ENCODE measurements at regions not wholly inside any gene's neighbourhood (a gene's known extent, or its start where the extent isn't known, plus 50 kb on each side); places are given as distances from the start of the nearest gene placed in this dataset.
"Not testable (repeated sequence)": the region's sequence is repeated elsewhere in the genome, so short reads cannot be mapped to it uniquely, and the experiment has no call there.

GRCh38 chr1:98575955-98576354 is 85.6 kb upstream of the SNX7 start:
- Histone ChIP-seq H3K4me3 (ENCODE audit: low read length) (no peak overlapping the region), H3K4me1 (ENCODE audit: control insufficient read depth in 2 of 2, insufficient read depth in 2 of 2, low read length in 2 of 2) (no peaks in the 10 kb centered on the region), H3K36me3 (ENCODE audit: control insufficient read depth in 2 of 3, insufficient read depth in 3 of 3, low read length in 3 of 3) (no peaks in the 10 kb centered on the region), H3K27me3 (ENCODE audit: control insufficient read depth in 2 of 2, insufficient read depth in 2 of 2, low read length in 2 of 2) (no peaks in the 10 kb centered on the region), H3K9me3 (ENCODE audit: control insufficient read depth in 2 of 3, low read length in 3 of 3) (no peaks in the 10 kb centered on the region), H3K27ac (ENCODE audit: low read depth, low read length) (no peak overlapping the region)
- H3K9me3 Mint-ChIP-seq = peaks cover 0 to 6% (median 0%) of the 10 kb centered on the region in 11 donors
- ATAC-seq (no peak), DNase-seq (no peak)
- intact Hi-C loops (cut with micrococcal nuclease) = no loop called here
- CTCF ChIA-PET = no interaction called here
- POLR2A ChIA-PET = no interaction called here
- no peaks in the 10 kb centered on the region for H3K27me3 Mint-ChIP-seq
- H3K27ac Mint-ChIP-seq = no peak overlapping the region
- H3K4me3 Mint-ChIP-seq = no peak overlapping the region
- no peaks in the 10 kb centered on the region for H3K4me1 Mint-ChIP-seq
- no peaks in the 10 kb centered on the region for H3K36me3 Mint-ChIP-seq

GRCh38 chr1:98565951-98566350 is 95.6 kb upstream of the SNX7 start:
- H3K27me3 Mint-ChIP-seq = no peaks in the 10 kb centered on the region
- H3K9me3 Mint-ChIP-seq = peaks cover 6 to 23% (median 10%) of the 10 kb centered on the region in 11 donors
- peaks cover 0 to 4% (median 0%) of the 10 kb centered on the region in 5 donors for H3K36me3 Mint-ChIP-seq
- no peak overlapping the region for H3K27ac ChIP-seq (ENCODE audit: low read depth, low read length)
- no peaks in the 10 kb centered on the region for H3K4me1 Mint-ChIP-seq
- POLR2A ChIA-PET = no interaction called here
- no peak overlapping the region for H3K4me3 Mint-ChIP-seq
- no peaks in the 10 kb centered on the region for H3K27me3 ChIP-seq (ENCODE audit: control insufficient read depth in 2 of 2, insufficient read depth in 2 of 2, low read length in 2 of 2)
- H3K4me1 ChIP-seq (ENCODE audit: control insufficient read depth in 2 of 2, insufficient read depth in 2 of 2, low read length in 2 of 2) = no peaks in the 10 kb centered on the region
- H3K27ac Mint-ChIP-seq = no peak overlapping the region
- no peaks in the 10 kb centered on the region for H3K9me3 ChIP-seq (ENCODE audit: control insufficient read depth in 2 of 3, low read length in 3 of 3)
- ATAC-seq (no peak), DNase-seq (no peak)
- CTCF ChIA-PET = interaction anchor here (0.5 kb wide), 1 partner anchor 156 kb away, joined by 3 read pairs; no protein-coding TSS in a partner anchor
- no peak overlapping the region for H3K4me3 ChIP-seq (ENCODE audit: low read length)
- intact Hi-C loops (cut with micrococcal nuclease) = no loop called here
- H3K36me3 ChIP-seq (ENCODE audit: control insufficient read depth in 2 of 3, insufficient read depth in 3 of 3, low read length in 3 of 3) = no peaks in the 10 kb centered on the region

- intact Hi-C loops (cut with micrococcal nuclease) = no loop called here
- Histone ChIP-seq H3K27ac (ENCODE audit: low read depth, low read length) (no peak overlapping the region), H3K36me3 (ENCODE audit: control insufficient read depth in 2 of 3, insufficient read depth in 3 of 3, low read length in 3 of 3) (no peaks in the 10 kb centered on the region), H3K4me3 (ENCODE audit: low read length) (no peak overlapping the region), H3K27me3 (ENCODE audit: control insufficient read depth in 2 of 2, insufficient read depth in 2 of 2, low read length in 2 of 2) (no peaks in the 10 kb centered on the region), H3K4me1 (ENCODE audit: control insufficient read depth in 2 of 2, insufficient read depth in 2 of 2, low read length in 2 of 2) (no peaks in the 10 kb centered on the region), H3K9me3 (ENCODE audit: control insufficient read depth in 2 of 3, low read length in 3 of 3) (no peaks in the 10 kb centered on the region)
- Mint-ChIP-seq H3K27me3 (no peaks in the 10 kb centered on the region), H3K27ac (no peak overlapping the region), H3K36me3 (peaks cover 0 to 4% (median 0%) of the 10 kb centered on the region in 5 donors), H3K4me1 (no peaks in the 10 kb centered on the region), H3K4me3 (no peak overlapping the region), H3K9me3 (peaks cover 4 to 31% (median 10%) of the 10 kb centered on the region in 11 donors)
- ChIA-PET CTCF (no interaction called here), POLR2A (no interaction called here)
- no peak for ATAC-seq
- DNase-seq = no peak
Observed at GRCh38 chr1:98559291-98559690, 102.2 kb upstream of the SNX7 start.

- Mint-ChIP-seq H3K36me3 (no peaks in the 10 kb centered on the region), H3K27me3 (no peaks in the 10 kb centered on the region), H3K9me3 (peaks cover 0 to 31% (median 6%) of the 10 kb centered on the region in 11 donors), H3K4me3 (no peak overlapping the region), H3K27ac (no peak overlapping the region), H3K4me1 (no peaks in the 10 kb centered on the region)
- H3K36me3 ChIP-seq (ENCODE audit: control insufficient read depth in 2 of 3, insufficient read depth in 3 of 3, low read length in 3 of 3) = no peaks in the 10 kb centered on the region
- H3K27ac ChIP-seq (ENCODE audit: low read depth, low read length) = no peak overlapping the region
- CTCF ChIA-PET = no interaction called here
- H3K4me3 ChIP-seq (ENCODE audit: low read length) = no peak overlapping the region
- DNase-seq (no peak), ATAC-seq (no peak)
- H3K9me3 ChIP-seq (ENCODE audit: control insufficient read depth in 2 of 3, low read length in 3 of 3) = no peaks in the 10 kb centered on the region
- H3K27me3 ChIP-seq (ENCODE audit: control insufficient read depth in 2 of 2, insufficient read depth in 2 of 2, low read length in 2 of 2) = no peaks in the 10 kb centered on the region
- H3K4me1 ChIP-seq (ENCODE audit: control insufficient read depth in 2 of 2, insufficient read depth in 2 of 2, low read length in 2 of 2) = no peaks in the 10 kb centered on the region
- POLR2A ChIA-PET = no interaction called here
- intact Hi-C loops (cut with micrococcal nuclease) = no loop called here
Observed at GRCh38 chr1:98557895-98558294, 103.6 kb upstream of the SNX7 start.

- H3K4me3 Mint-ChIP-seq = no peak overlapping the region
- no peaks in the 10 kb centered on the region for H3K27me3 ChIP-seq (ENCODE audit: control insufficient read depth in 2 of 2, insufficient read depth in 2 of 2, low read length in 2 of 2)
- no peak for DNase-seq
- H3K36me3 Mint-ChIP-seq = no peaks in the 10 kb centered on the region
- H3K9me3 ChIP-seq (ENCODE audit: control insufficient read depth in 2 of 3, low read length in 3 of 3) = no peaks in the 10 kb centered on the region
- no peak for ATAC-seq
- H3K4me1 ChIP-seq (ENCODE audit: control insufficient read depth in 2 of 2, insufficient read depth in 2 of 2, low read length in 2 of 2) = no peaks in the 10 kb centered on the region
- intact Hi-C loops (cut with micrococcal nuclease) = no loop called here
- no peak overlapping the region for H3K4me3 ChIP-seq (ENCODE audit: low read length)
- H3K36me3 ChIP-seq (ENCODE audit: control insufficient read depth in 2 of 3, insufficient read depth in 3 of 3, low read length in 3 of 3) = no peaks in the 10 kb centered on the region
- ChIA-PET POLR2A (no interaction called here), CTCF (no interaction called here)
- peaks cover 0 to 24% (median 3%) of the 10 kb centered on the region in 11 donors for H3K9me3 Mint-ChIP-seq
- H3K27me3 Mint-ChIP-seq = peaks cover 0 to 6% (median 0%) of the 10 kb centered on the region in 5 donors
- no peaks in the 10 kb centered on the region for H3K4me1 Mint-ChIP-seq
- no peak overlapping the region for H3K27ac ChIP-seq (ENCODE audit: low read depth, low read length)
- H3K27ac Mint-ChIP-seq = no peak overlapping the region
Observed at GRCh38 chr1:98556521-98557158, 104.9 kb upstream of the SNX7 start.

- no peaks in the 10 kb centered on the region for H3K4me1 Mint-ChIP-seq
- ATAC-seq (no peak), DNase-seq (no peak)
- H3K4me3 ChIP-seq (ENCODE audit: low read length) = no peak overlapping the region
- no peak overlapping the region for H3K4me3 Mint-ChIP-seq
- H3K9me3 ChIP-seq (ENCODE audit: control insufficient read depth in 2 of 3, low read length in 3 of 3) = no peaks in the 10 kb centered on the region
- no peaks in the 10 kb centered on the region for H3K36me3 ChIP-seq (ENCODE audit: control insufficient read depth in 2 of 3, insufficient read depth in 3 of 3, low read length in 3 of 3)
- no peaks in the 10 kb centered on the region for H3K36me3 Mint-ChIP-seq
- H3K27ac Mint-ChIP-seq = no peak overlapping the region
- intact Hi-C loops (cut with micrococcal nuclease) = no loop called here
- ChIA-PET POLR2A (no interaction called here), CTCF (no interaction called here)
- H3K27ac ChIP-seq (ENCODE audit: low read depth, low read length) = no peak overlapping the region
- no peaks in the 10 kb centered on the region for H3K4me1 ChIP-seq (ENCODE audit: control insufficient read depth in 2 of 2, insufficient read depth in 2 of 2, low read length in 2 of 2)
- H3K27me3 Mint-ChIP-seq = peaks cover 0 to 6% (median 0%) of the 10 kb centered on the region in 5 donors
- H3K27me3 ChIP-seq (ENCODE audit: control insufficient read depth in 2 of 2, insufficient read depth in 2 of 2, low read length in 2 of 2) = no peaks in the 10 kb centered on the region
- H3K9me3 Mint-ChIP-seq = peaks cover 0 to 24% (median 1%) of the 10 kb centered on the region in 11 donors
Observed at GRCh38 chr1:98555814-98556213, 105.7 kb upstream of the SNX7 start.

- H3K36me3 ChIP-seq (ENCODE audit: control insufficient read depth in 2 of 3, insufficient read depth in 3 of 3, low read length in 3 of 3); intact Hi-C loops (cut with micrococcal nuclease); H3K4me1 ChIP-seq (ENCODE audit: control insufficient read depth in 2 of 2, insufficient read depth in 2 of 2, low read length in 2 of 2); H3K27me3 ChIP-seq (ENCODE audit: control insufficient read depth in 2 of 2, insufficient read depth in 2 of 2, low read length in 2 of 2); H3K27me3 Mint-ChIP-seq; CTCF ChIA-PET; POLR2A ChIA-PET; H3K4me3 ChIP-seq (ENCODE audit: low read length); H3K4me1 Mint-ChIP-seq; ATAC-seq; H3K4me3 Mint-ChIP-seq; H3K27ac Mint-ChIP-seq; H3K9me3 ChIP-seq (ENCODE audit: control insufficient read depth in 2 of 3, low read length in 3 of 3); H3K27ac ChIP-seq (ENCODE audit: low read depth, low read length); H3K36me3 Mint-ChIP-seq; DNase-seq: not testable (repeated sequence)
- peaks cover 0 to 13% (median 0%) of the 10 kb centered on the region in 11 donors for H3K9me3 Mint-ChIP-seq
Observed at GRCh38 chr1:98552576-98553074, 108.9 kb upstream of the SNX7 start.

Data from naive thymus-derived CD4-positive, alpha-beta T cell (primary cell).